BJ (cell line): ENCODE measurements at regions not wholly inside any gene's neighbourhood (a gene's known extent, or its start where the extent isn't known, plus 50 kb on each side); places are given as distances from the start of the nearest gene placed in this dataset.

Source experiments
- CTCF ChIA-PET: fragments of 350-600 bp; formaldehyde crosslinking; extraction: SDS; loops from one replicate; lab custom pipeline; 2021; ENCODE audit warnings: antibody characterized with exemption, inconsistent platforms; lab: Yijun Ruan, JAX
- POLR2A ChIA-PET: fragments of 300-600 bp; sonication (Branson Sonifier 250); formaldehyde crosslinking; extraction: SDS; loops from one replicate; lab custom pipeline; 2021; ENCODE audit warnings: antibody characterized with exemption; lab: Charles Lee
- DNase-seq: peaks from one replicate; pipeline ENCODE4 v3.0.0-alpha.2; 2011; ENCODE audit warnings: low read depth
- H3K27me3 ChIP-seq: 2 replicates; pipeline ENCODE4 v1.6.0; 2011; ENCODE audit warnings: low read length; ENCODE audit not compliant: control insufficient read depth, insufficient read depth
- H3K36me3 ChIP-seq: 2 replicates; pipeline ENCODE4 v1.5.1; 2011; ENCODE audit warnings: low read length; ENCODE audit not compliant: control insufficient read depth, insufficient read depth
- H3K4me3 ChIP-seq: 2 replicates; pipeline ENCODE4 v1.5.1; 2011; ENCODE audit warnings: low read depth, mild to moderate bottlenecking, control low read depth, low read length
- CTCF ChIP-seq: IDR thresholded peaks from 2 replicates; pipeline ENCODE4 v1.5.1; 2011; ENCODE audit warnings: low read depth, mild to moderate bottlenecking, control low read depth, inconsistent platforms, low read length, moderate library complexity; ENCODE audit not compliant: insufficient read depth

GRCh38 chr11:57124917-57125316 is 56.8 kb upstream of the LRRC55 start:
- Histone ChIP-seq H3K27me3 (peaks cover 4% of the 10 kb centered on the region; the same call in 1 of the 2 replicates), H3K36me3 (no peaks in the 10 kb centered on the region), H3K4me3 (no peak overlapping the region)
- ChIA-PET CTCF (interaction anchor here (0.6 to 4.3 kb wide), 2 partner anchors 124 to 284 kb away, joined by 3 to 21 read pairs; no protein-coding TSS in a partner anchor), POLR2A (interaction anchor here (0.6 kb wide), 1 partner anchor 125 kb away, joined by 4 read pairs; no protein-coding TSS in a partner anchor)
- DNase-seq, result no peak
- no peak for TF ChIP-seq CTCF

GRCh38 chr11:57126766-57127400 is 54.9 kb upstream of the LRRC55 start:
- no peak for TF ChIP-seq CTCF
- no peak for DNase-seq
- no peak overlapping the region for H3K4me3 ChIP-seq
- ChIA-PET POLR2A (no interaction called here), CTCF (interaction anchor here (0.6 to 4.3 kb wide), 2 partner anchors 50 to 122 kb away, joined by 3 to 21 read pairs; no protein-coding TSS in a partner anchor)
- peaks cover 4% of the 10 kb centered on the region; the same call in 1 of the 2 replicates for H3K27me3 ChIP-seq
- no peaks in the 10 kb centered on the region for H3K36me3 ChIP-seq

- ChIA-PET CTCF (interaction anchor here (1.2 to 6.0 kb wide), 6 partner anchors 14 to 290 kb away, joined by 3 to 72 read pairs (median 4); no protein-coding TSS in a partner anchor), POLR2A (no interaction called here)
- no peak for DNase-seq
- Histone ChIP-seq H3K4me3 (no peak overlapping the region), H3K36me3 (no peaks in the 10 kb centered on the region), H3K27me3 (peaks cover 4% of the 10 kb centered on the region; the same call in 1 of the 2 replicates)
- peak; percentile 55 for TF ChIP-seq CTCF
Observed at GRCh38 chr11:57131080-57131790, 50.5 kb upstream of the LRRC55 start.
